ENCODE measurements at regions not wholly inside any gene's neighbourhood (a gene's known extent, or its start where the extent isn't known, plus 50 kb on each side); places are given as distances from the start of the nearest gene placed in this dataset.

DNA sequence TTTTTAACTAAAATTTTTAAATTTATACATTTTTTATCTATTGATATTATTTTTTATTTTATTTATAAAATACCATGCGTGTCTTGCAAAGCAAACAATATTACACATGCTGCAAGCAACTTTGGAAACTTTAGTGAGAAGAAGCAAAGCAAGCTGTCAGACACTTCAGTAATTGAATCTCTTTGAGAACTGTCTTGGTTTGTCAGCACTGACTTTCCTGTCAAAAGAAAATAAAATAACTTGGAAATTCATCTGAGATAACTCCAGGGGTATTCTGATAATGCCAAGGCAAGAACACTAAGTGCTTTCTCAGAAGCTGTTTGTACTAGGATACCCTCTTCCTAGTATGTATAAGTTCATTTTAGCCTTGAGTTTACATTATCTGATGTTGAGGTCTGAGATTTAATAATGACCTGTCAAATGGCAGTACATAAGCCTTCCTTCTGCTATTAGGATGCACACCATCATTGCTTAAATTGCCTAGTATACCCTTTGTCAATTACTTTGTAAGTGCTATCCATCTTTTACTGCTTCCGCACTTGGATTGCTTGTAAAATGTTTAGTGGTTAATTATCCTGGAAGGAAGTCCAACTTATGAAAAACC lies 624.2 kb upstream of the AGA start:
- H3K9me3 ChIP-seq (ENCODE audit: low read length), result no peaks in the 10 kb centered on the region
- H3K79me2 ChIP-seq (ENCODE audit: low read length), result no peaks in the 10 kb centered on the region
- no peak overlapping the region for H3K4me3 ChIP-seq (ENCODE audit: low read length)
- no peak overlapping the region for H3K9ac ChIP-seq (ENCODE audit: low read length)
- DNase-seq, result no peak
- H2AFZ ChIP-seq (ENCODE audit: low read length), result no peak overlapping the region
- H3K4me1 ChIP-seq (ENCODE audit: low read length), result no peaks in the 10 kb centered on the region
- no peaks in the 10 kb centered on the region for H3K9me2 ChIP-seq (replicated peaks; ENCODE audit: insufficient read depth, low read length)
- no peaks in the 10 kb centered on the region for H4K20me1 ChIP-seq (ENCODE audit: insufficient read depth, low read depth, low read length)
- H3K36me3 ChIP-seq (ENCODE audit: insufficient read depth, low read length), result no peaks in the 10 kb centered on the region
- no peak overlapping the region for H3K4me2 ChIP-seq (ENCODE audit: low read depth, low read length, poor library complexity, severe bottlenecking)
- H3K27ac ChIP-seq (ENCODE audit: low read length), result no peak overlapping the region
- H3K27me3 ChIP-seq (ENCODE audit: low read length), result no peaks in the 10 kb centered on the region

DNA sequence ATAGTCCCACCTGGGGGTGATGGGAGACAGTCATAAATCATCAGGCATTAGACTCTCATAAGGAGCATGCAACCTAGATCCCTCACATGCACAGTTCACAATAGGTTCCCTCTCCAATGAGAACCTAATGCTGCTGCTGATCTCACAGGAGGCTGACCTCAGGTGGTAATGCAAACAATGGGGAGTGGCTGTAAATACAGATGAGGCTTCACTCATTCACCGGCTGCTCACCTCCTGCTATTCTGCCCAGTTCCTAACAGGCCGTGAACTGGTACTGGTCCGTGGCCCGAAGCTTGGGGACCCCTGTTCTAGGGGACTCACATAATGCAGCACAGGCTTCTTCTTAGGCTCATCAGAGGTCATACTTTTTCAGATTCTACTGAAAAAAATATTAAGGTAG lies 625.9 kb upstream of the AGA start:
- no peak for DNase-seq
- Histone ChIP-seq H3K9ac (ENCODE audit: low read length) (no peak overlapping the region), H3K4me2 (ENCODE audit: low read depth, low read length, poor library complexity, severe bottlenecking) (no peak overlapping the region), H3K27me3 (ENCODE audit: low read length) (no peaks in the 10 kb centered on the region), H3K4me3 (ENCODE audit: low read length) (no peak overlapping the region), H3K9me2 (replicated peaks; ENCODE audit: insufficient read depth, low read length) (no peaks in the 10 kb centered on the region), H3K27ac (ENCODE audit: low read length) (no peak overlapping the region), H3K4me1 (ENCODE audit: low read length) (no peaks in the 10 kb centered on the region), H3K79me2 (ENCODE audit: low read length) (no peaks in the 10 kb centered on the region), H2AFZ (ENCODE audit: low read length) (no peak overlapping the region), H4K20me1 (ENCODE audit: insufficient read depth, low read depth, low read length) (no peaks in the 10 kb centered on the region), H3K36me3 (ENCODE audit: insufficient read depth, low read length) (no peaks in the 10 kb centered on the region), H3K9me3 (ENCODE audit: low read length) (no peaks in the 10 kb centered on the region)

DNA sequence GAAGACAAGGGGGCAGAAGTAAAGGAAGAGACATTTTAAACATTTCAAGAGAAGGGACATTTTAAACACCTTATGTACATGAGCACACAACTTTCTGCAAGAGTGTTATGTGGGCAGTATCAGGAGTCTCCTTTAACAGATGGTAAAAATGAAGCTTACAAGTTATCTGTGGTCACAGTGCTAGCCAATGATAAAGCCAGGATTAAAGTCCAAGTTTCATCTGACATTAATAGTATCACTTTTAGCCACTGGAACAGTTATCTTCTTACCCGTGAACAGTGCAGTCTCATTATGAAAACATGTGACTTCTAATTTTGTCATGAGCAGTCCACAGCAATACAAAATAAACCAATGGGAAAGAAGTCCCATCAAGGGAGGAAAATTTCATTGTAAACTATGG lies 627.9 kb upstream of the AGA start:
- H3K4me3 ChIP-seq (ENCODE audit: low read length), result no peak overlapping the region
- H3K27ac ChIP-seq (ENCODE audit: low read length), result no peak overlapping the region
- H3K4me1 ChIP-seq (ENCODE audit: low read length), result no peaks in the 10 kb centered on the region
- no peaks in the 10 kb centered on the region for H3K27me3 ChIP-seq (ENCODE audit: low read length)
- no peaks in the 10 kb centered on the region for H3K9me2 ChIP-seq (replicated peaks; ENCODE audit: insufficient read depth, low read length)
- H3K4me2 ChIP-seq (ENCODE audit: low read depth, low read length, poor library complexity, severe bottlenecking), result no peak overlapping the region
- H3K9ac ChIP-seq (ENCODE audit: low read length), result no peak overlapping the region
- no peaks in the 10 kb centered on the region for H4K20me1 ChIP-seq (ENCODE audit: insufficient read depth, low read depth, low read length)
- no peaks in the 10 kb centered on the region for H3K36me3 ChIP-seq (ENCODE audit: insufficient read depth, low read length)
- no peak for DNase-seq
- H3K9me3 ChIP-seq (ENCODE audit: low read length), result no peaks in the 10 kb centered on the region
- H3K79me2 ChIP-seq (ENCODE audit: low read length), result no peaks in the 10 kb centered on the region
- H2AFZ ChIP-seq (ENCODE audit: low read length), result no peak overlapping the region

DNA sequence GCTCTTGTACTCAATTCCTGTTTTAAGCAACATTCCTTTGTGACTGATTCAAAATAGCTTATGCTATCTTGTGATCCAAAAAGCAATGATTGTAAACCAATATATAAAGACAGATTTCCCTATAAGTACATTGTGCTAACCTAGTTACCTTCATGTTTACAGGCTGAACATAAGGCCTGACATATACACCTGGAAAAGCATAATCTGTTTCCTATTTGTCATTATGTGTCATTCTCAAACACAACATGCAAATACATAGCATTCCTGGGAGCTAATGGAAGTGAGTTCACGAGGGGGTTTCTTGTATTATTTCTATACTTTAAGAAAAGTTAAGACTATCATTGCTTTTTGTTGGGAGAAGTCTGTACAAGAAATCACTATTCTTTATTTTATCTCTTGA lies 638.1 kb upstream of the AGA start:
- Histone ChIP-seq H3K36me3 (ENCODE audit: insufficient read depth, low read length) (no peaks in the 10 kb centered on the region), H3K9ac (ENCODE audit: low read length) (no peak overlapping the region)

DNA sequence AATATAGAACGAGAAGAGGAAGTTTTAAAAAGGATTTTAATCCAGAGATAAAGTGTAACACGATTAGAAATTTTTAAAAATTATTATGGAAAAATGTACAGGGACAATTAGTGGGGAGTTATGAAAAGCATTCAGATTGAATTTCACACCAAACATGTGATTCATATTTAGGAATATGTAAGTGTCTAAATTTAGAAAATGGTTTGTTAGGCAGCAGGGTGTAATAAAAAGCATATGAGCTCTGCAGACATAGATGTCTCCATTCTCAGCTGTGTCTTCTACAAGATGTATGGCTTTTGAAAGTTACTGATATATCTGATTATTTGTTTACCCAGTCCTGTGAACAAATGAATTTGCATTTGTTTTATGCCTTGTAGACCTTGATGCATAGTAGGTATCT lies 638.9 kb upstream of the AGA start:
- H2AFZ ChIP-seq (ENCODE audit: low read length), result no peak overlapping the region
- H3K27ac ChIP-seq (ENCODE audit: low read length), result no peak overlapping the region
- no peaks in the 10 kb centered on the region for H3K9me2 ChIP-seq (replicated peaks; ENCODE audit: insufficient read depth, low read length)
- H3K79me2 ChIP-seq (ENCODE audit: low read length), result no peaks in the 10 kb centered on the region
- H3K4me2 ChIP-seq (ENCODE audit: low read depth, low read length, poor library complexity, severe bottlenecking), result no peak overlapping the region
- H3K9ac ChIP-seq (ENCODE audit: low read length), result no peak overlapping the region
- H4K20me1 ChIP-seq (ENCODE audit: insufficient read depth, low read depth, low read length), result no peaks in the 10 kb centered on the region
- no peaks in the 10 kb centered on the region for H3K36me3 ChIP-seq (ENCODE audit: insufficient read depth, low read length)
- H3K9me3 ChIP-seq (ENCODE audit: low read length), result no peaks in the 10 kb centered on the region
- no peak for DNase-seq
- H3K4me3 ChIP-seq (ENCODE audit: low read length), result no peak overlapping the region
- no peaks in the 10 kb centered on the region for H3K4me1 ChIP-seq (ENCODE audit: low read length)
- H3K27me3 ChIP-seq (ENCODE audit: low read length), result no peaks in the 10 kb centered on the region

More for the DNA sequence above, 638.1 kb upstream of the AGA start:
- Histone ChIP-seq H2AFZ (ENCODE audit: low read length) (no peak overlapping the region), H3K79me2 (ENCODE audit: low read length) (no peaks in the 10 kb centered on the region), H3K9me3 (ENCODE audit: low read length) (no peaks in the 10 kb centered on the region), H3K9me2 (replicated peaks; ENCODE audit: insufficient read depth, low read length) (no peaks in the 10 kb centered on the region), H3K4me3 (ENCODE audit: low read length) (no peak overlapping the region), H3K4me1 (ENCODE audit: low read length) (no peaks in the 10 kb centered on the region), H3K27me3 (ENCODE audit: low read length) (no peaks in the 10 kb centered on the region), H3K4me2 (ENCODE audit: low read depth, low read length, poor library complexity, severe bottlenecking) (no peak overlapping the region), H3K27ac (ENCODE audit: low read length) (no peak overlapping the region), H4K20me1 (ENCODE audit: insufficient read depth, low read depth, low read length) (no peaks in the 10 kb centered on the region)
- no peak for DNase-seq

DNA sequence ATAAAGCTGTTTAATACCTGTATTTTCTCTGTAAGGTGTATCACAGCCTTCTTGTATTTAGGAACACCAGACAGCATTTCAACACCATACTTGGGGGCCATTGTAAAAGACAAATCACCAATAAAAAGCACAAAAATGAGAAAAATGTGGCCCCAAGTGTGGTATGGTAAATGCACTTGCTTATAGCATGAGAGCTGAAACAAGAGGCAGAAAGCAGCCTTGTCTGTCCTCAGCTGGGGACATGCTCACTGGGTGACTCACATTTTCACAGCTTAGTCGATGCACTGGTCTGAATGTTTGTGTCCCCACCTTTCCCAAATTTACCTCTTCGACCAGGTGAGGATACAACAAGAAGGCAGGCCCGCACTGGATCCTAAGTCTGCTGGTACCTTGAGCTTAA lies 639.7 kb upstream of the AGA start:
- no peak overlapping the region for H3K4me2 ChIP-seq (ENCODE audit: low read depth, low read length, poor library complexity, severe bottlenecking)
- no peaks in the 10 kb centered on the region for H3K79me2 ChIP-seq (ENCODE audit: low read length)
- no peak overlapping the region for H3K9ac ChIP-seq (ENCODE audit: low read length)
- no peaks in the 10 kb centered on the region for H4K20me1 ChIP-seq (ENCODE audit: insufficient read depth, low read depth, low read length)
- H3K36me3 ChIP-seq (ENCODE audit: insufficient read depth, low read length), result no peaks in the 10 kb centered on the region
- H3K4me3 ChIP-seq (ENCODE audit: low read length), result no peak overlapping the region
- H3K27ac ChIP-seq (ENCODE audit: low read length), result no peak overlapping the region
- H3K4me1 ChIP-seq (ENCODE audit: low read length), result no peaks in the 10 kb centered on the region
- DNase-seq, result no peak
- no peaks in the 10 kb centered on the region for H3K9me3 ChIP-seq (ENCODE audit: low read length)
- no peaks in the 10 kb centered on the region for H3K27me3 ChIP-seq (ENCODE audit: low read length)
- no peaks in the 10 kb centered on the region for H3K9me2 ChIP-seq (replicated peaks; ENCODE audit: insufficient read depth, low read length)
- H2AFZ ChIP-seq (ENCODE audit: low read length), result no peak overlapping the region

DNA sequence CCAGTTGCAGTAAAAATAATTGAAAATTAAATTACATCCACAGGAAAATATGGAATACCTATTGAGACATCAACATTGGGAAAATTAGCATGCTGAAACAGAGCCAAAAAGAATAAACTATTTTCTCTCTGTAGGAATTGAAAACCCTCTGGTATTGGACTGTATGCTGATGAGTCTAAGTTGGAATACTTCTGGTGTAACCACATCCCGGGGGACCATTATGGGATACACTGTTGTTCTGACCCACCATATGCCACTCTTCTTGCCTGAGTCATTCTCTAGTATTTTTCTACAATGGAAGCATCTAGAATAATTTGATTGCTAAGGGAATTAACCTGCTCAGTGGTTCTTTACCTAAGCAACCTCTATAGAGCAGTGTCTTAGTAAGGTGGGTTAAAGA lies 640.7 kb upstream of the AGA start:
- no peak overlapping the region for H3K4me2 ChIP-seq (ENCODE audit: low read depth, low read length, poor library complexity, severe bottlenecking)
- H3K4me3 ChIP-seq (ENCODE audit: low read length), result no peak overlapping the region
- H3K9me3 ChIP-seq (ENCODE audit: low read length), result no peaks in the 10 kb centered on the region
- no peak overlapping the region for H3K9ac ChIP-seq (ENCODE audit: low read length)
- no peaks in the 10 kb centered on the region for H3K36me3 ChIP-seq (ENCODE audit: insufficient read depth, low read length)
- DNase-seq, result no peak
- H3K27me3 ChIP-seq (ENCODE audit: low read length), result no peaks in the 10 kb centered on the region
- H3K4me1 ChIP-seq (ENCODE audit: low read length), result no peaks in the 10 kb centered on the region
- H2AFZ ChIP-seq (ENCODE audit: low read length), result no peak overlapping the region
- H3K27ac ChIP-seq (ENCODE audit: low read length), result no peak overlapping the region
- H4K20me1 ChIP-seq (ENCODE audit: insufficient read depth, low read depth, low read length), result no peaks in the 10 kb centered on the region
- H3K79me2 ChIP-seq (ENCODE audit: low read length), result no peaks in the 10 kb centered on the region
- H3K9me2 ChIP-seq (replicated peaks; ENCODE audit: insufficient read depth, low read length), result no peaks in the 10 kb centered on the region

DNA sequence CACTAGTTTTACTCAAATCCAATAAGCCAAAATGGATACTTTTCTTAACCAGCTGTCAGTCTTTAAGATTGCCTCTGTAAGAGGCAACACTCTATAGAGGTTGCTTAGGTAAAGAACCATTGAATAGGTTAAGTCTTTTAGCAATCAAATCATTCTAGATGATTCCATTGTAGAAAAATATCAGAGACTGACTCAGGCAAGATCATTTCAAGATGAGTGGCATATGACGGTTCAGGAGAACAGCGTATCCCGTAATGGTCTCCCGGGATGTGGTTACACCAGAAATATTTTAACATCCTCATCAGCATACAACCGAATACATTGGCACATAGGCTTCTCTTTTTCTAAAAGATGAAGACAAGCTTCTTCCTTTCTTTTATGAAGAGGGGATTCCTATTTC lies 641.7 kb upstream of the AGA start:
- H3K4me2 ChIP-seq (ENCODE audit: low read depth, low read length, poor library complexity, severe bottlenecking), result no peak overlapping the region
- H2AFZ ChIP-seq (ENCODE audit: low read length), result no peak overlapping the region
- no peak overlapping the region for H3K27ac ChIP-seq (ENCODE audit: low read length)
- no peaks in the 10 kb centered on the region for H3K36me3 ChIP-seq (ENCODE audit: insufficient read depth, low read length)
- no peaks in the 10 kb centered on the region for H3K27me3 ChIP-seq (ENCODE audit: low read length)
- H3K4me1 ChIP-seq (ENCODE audit: low read length), result no peaks in the 10 kb centered on the region
- H3K9ac ChIP-seq (ENCODE audit: low read length), result no peak overlapping the region
- H3K79me2 ChIP-seq (ENCODE audit: low read length), result no peaks in the 10 kb centered on the region
- no peaks in the 10 kb centered on the region for H3K9me3 ChIP-seq (ENCODE audit: low read length)
- DNase-seq, result no peak
- no peaks in the 10 kb centered on the region for H4K20me1 ChIP-seq (ENCODE audit: insufficient read depth, low read depth, low read length)
- H3K4me3 ChIP-seq (ENCODE audit: low read length), result no peak overlapping the region
- no peaks in the 10 kb centered on the region for H3K9me2 ChIP-seq (replicated peaks; ENCODE audit: insufficient read depth, low read length)

DNA sequence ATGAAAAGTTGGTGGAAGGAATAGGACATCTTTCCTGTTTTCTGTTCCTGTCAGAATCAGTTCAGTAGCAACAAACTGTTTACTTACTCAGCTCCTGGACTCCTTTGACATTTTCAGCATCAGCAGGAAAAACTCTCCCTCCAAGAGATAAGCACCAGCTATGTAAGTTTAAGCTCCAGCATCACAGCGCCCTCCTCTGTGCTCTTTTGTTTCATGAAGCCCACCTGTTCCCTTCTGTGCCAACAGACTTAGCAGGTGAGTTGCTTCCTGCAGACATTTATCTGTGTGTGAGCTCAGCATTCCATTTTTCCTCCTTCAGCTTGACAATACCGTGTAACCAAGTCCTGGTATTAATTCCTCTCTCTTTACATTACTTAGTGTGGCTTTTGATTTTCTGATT lies 644.1 kb upstream of the AGA start:
- no peaks in the 10 kb centered on the region for H3K4me1 ChIP-seq (ENCODE audit: low read length)
- no peak for DNase-seq

More for the DNA sequence above, 644.1 kb upstream of the AGA start:
- no peak overlapping the region for H3K27ac ChIP-seq (ENCODE audit: low read length)
- no peaks in the 10 kb centered on the region for H3K79me2 ChIP-seq (ENCODE audit: low read length)
- no peaks in the 10 kb centered on the region for H3K36me3 ChIP-seq (ENCODE audit: insufficient read depth, low read length)
- H3K9me2 ChIP-seq (replicated peaks; ENCODE audit: insufficient read depth, low read length), result no peaks in the 10 kb centered on the region
- H3K9ac ChIP-seq (ENCODE audit: low read length), result no peak overlapping the region
- H3K27me3 ChIP-seq (ENCODE audit: low read length), result no peaks in the 10 kb centered on the region
- H2AFZ ChIP-seq (ENCODE audit: low read length), result no peak overlapping the region
- H3K4me3 ChIP-seq (ENCODE audit: low read length), result no peak overlapping the region
- H3K4me2 ChIP-seq (ENCODE audit: low read depth, low read length, poor library complexity, severe bottlenecking), result no peak overlapping the region
- H3K9me3 ChIP-seq (ENCODE audit: low read length), result no peaks in the 10 kb centered on the region
- H4K20me1 ChIP-seq (ENCODE audit: insufficient read depth, low read depth, low read length), result no peaks in the 10 kb centered on the region
